Mesothelial cell of epicardium (in vitro differentiated cells): ENCODE measurements at regions not wholly inside any gene's neighbourhood (a gene's known extent, or its start where the extent isn't known, plus 50 kb on each side); places are given as distances from the start of the nearest gene placed in this dataset.
A peak's percentile ranks its signal among the peaks of the same experiment; 100 is the strongest.

Source experiments
- DNase-seq, 2 experiments: peaks; one replicate each; pipeline ENCODE4 v3.0.0; 2021; ENCODE audit warnings: low spot score in 2 of 2; ENCODE audit not compliant: unreplicated experiment in 2 of 2
- H3K27ac Mint-ChIP-seq: 2 replicates; pipeline ENCODE4 v1.8.0; 2021; ENCODE audit warnings: mixed read lengths
- H3K27me3 Mint-ChIP-seq: 2 replicates; pipeline ENCODE4 v1.8.0; 2021; ENCODE audit warnings: low read depth, mixed read lengths
- H3K36me3 Mint-ChIP-seq: 2 replicates; pipeline ENCODE4 v1.8.0; 2021; ENCODE audit warnings: mixed read lengths
- H3K4me1 Mint-ChIP-seq: 2 replicates; pipeline ENCODE4 v1.8.0; 2021; ENCODE audit warnings: mixed read lengths
- H3K4me3 Mint-ChIP-seq: 2 replicates; pipeline ENCODE4 v1.8.0; 2021; ENCODE audit warnings: mild to moderate bottlenecking, moderate library complexity, mixed read lengths
- H3K9me3 Mint-ChIP-seq: 2 replicates; pipeline ENCODE4 v1.8.0; 2021; ENCODE audit warnings: mixed read lengths
- CTCF ChIP-seq: fragments of 200-600 bp; sonication (generic); IDR thresholded peaks from one replicate; pipeline ENCODE4 v1.5.0; 2021; ENCODE audit warnings: antibody characterized with exemption; ENCODE audit not compliant: unreplicated experiment

- peaks cover 14% of the 10 kb centered on the region for H3K4me1 Mint-ChIP-seq
- no peak overlapping the region for H3K4me3 Mint-ChIP-seq
- no peak for DNase-seq
- peaks cover 7% of the 10 kb centered on the region for H3K27me3 Mint-ChIP-seq
- no peaks in the 10 kb centered on the region for H3K9me3 Mint-ChIP-seq
- peak overlapping the region; percentile 38 for H3K27ac Mint-ChIP-seq
- TF ChIP-seq CTCF = no peak
- no peaks in the 10 kb centered on the region for H3K36me3 Mint-ChIP-seq
Measured at GRCh38 chr5:173498739-173499470, 117.5 kb downstream of the BOD1 start.

GRCh38 chr5:173498286-173498685 is 118.2 kb downstream of the BOD1 start:
- no peak for TF ChIP-seq CTCF
- H3K27ac Mint-ChIP-seq = peak overlapping the region; percentile 31
- no peaks in the 10 kb centered on the region for H3K9me3 Mint-ChIP-seq
- no peaks in the 10 kb centered on the region for H3K36me3 Mint-ChIP-seq
- no peak for DNase-seq
- H3K4me1 Mint-ChIP-seq = peaks cover 14% of the 10 kb centered on the region
- H3K27me3 Mint-ChIP-seq = peaks cover 8% of the 10 kb centered on the region
- H3K4me3 Mint-ChIP-seq = no peak overlapping the region

GRCh38 chr5:173497685-173498084 is 118.8 kb downstream of the BOD1 start:
- Mint-ChIP-seq H3K4me3 (no peak overlapping the region), H3K36me3 (no peaks in the 10 kb centered on the region), H3K27ac (no peak overlapping the region), H3K9me3 (no peaks in the 10 kb centered on the region), H3K27me3 (peaks cover 11% of the 10 kb centered on the region), H3K4me1 (peaks cover 14% of the 10 kb centered on the region)
- TF ChIP-seq CTCF = no peak
- DNase-seq = no peak

GRCh38 chr5:173496883-173497255 is 119.6 kb downstream of the BOD1 start:
- Mint-ChIP-seq H3K27me3 (peaks cover 17% of the 10 kb centered on the region), H3K36me3 (no peaks in the 10 kb centered on the region), H3K9me3 (no peaks in the 10 kb centered on the region), H3K4me1 (peaks cover 14% of the 10 kb centered on the region), H3K27ac (no peak overlapping the region), H3K4me3 (no peak overlapping the region)
- TF ChIP-seq CTCF = no peak
- no peak for DNase-seq

GRCh38 chr5:173496129-173496882 is 120.1 kb downstream of the BOD1 start:
- H3K27ac Mint-ChIP-seq = no peak overlapping the region
- no peaks in the 10 kb centered on the region for H3K36me3 Mint-ChIP-seq
- no peaks in the 10 kb centered on the region for H3K9me3 Mint-ChIP-seq
- H3K4me1 Mint-ChIP-seq = peaks cover 14% of the 10 kb centered on the region
- peaks cover 21% of the 10 kb centered on the region for H3K27me3 Mint-ChIP-seq
- no peak for TF ChIP-seq CTCF
- DNase-seq = no peak
- no peak overlapping the region for H3K4me3 Mint-ChIP-seq
